Heart left ventricle (tissue), 16 donors: ENCODE measurements at regions not wholly inside any gene's neighbourhood (a gene's known extent, or its start where the extent isn't known, plus 50 kb on each side); places are given as distances from the start of the nearest gene placed in this dataset.

Experiments
- ATAC-seq, 4 donors: fragments of 200-7000 bp; cut with Tn5 transposase; one replicate each; pipeline ENCODE4 v1.9.1; 2020 to 2022; ENCODE audit warnings: moderate library complexity in 4 of 4, mild to moderate bottlenecking in 3 of 4, moderate number of reproducible peaks in 1 of 4
- DNase-seq, 5 donors: peaks; one replicate each; pipeline ENCODE4 v3.0.0-alpha.2; 2020
- H3K27ac ChIP-seq, 12 donors: fragments of 200-600 bp; sonication (generic) in 4 of 12; one replicate each; pipeline versions ENCODE4 v1.5.0 to v1.8.0; 2016 to 2022; ENCODE audit warnings: mild to moderate bottlenecking in 2 of 12
- H3K27me3 ChIP-seq, 9 donors: fragments of 200-600 bp; sonication (generic) in 2 of 9; one replicate each; pipeline versions ENCODE4 v1.5.1 to v1.8.0; 2016 to 2022; ENCODE audit warnings: mild to moderate bottlenecking in 3 of 9
- H3K36me3 ChIP-seq, 9 donors: fragments of 200-600 bp; sonication (generic) in 2 of 9; one replicate each; pipeline versions ENCODE4 v1.5.0 to v1.8.0; 2018 to 2022; ENCODE audit warnings: mild to moderate bottlenecking in 2 of 9
- H3K4me1 ChIP-seq, 12 donors: fragments of 200-600 bp; sonication (generic) in 4 of 12; one replicate each; pipeline versions ENCODE4 v1.5.0 to v1.8.0; 2016 to 2022; ENCODE audit warnings: mild to moderate bottlenecking in 3 of 12
- H3K4me3 ChIP-seq, 12 donors: fragments of 200-600 bp; sonication (generic) in 4 of 12; one replicate each; pipeline versions ENCODE4 v1.5.0 to v1.8.0; 2017 to 2022; ENCODE audit warnings: mild to moderate bottlenecking in 9 of 12, moderate library complexity in 4 of 12
- H3K9me3 ChIP-seq, 12 donors: fragments of 200-600 bp; sonication (generic) in 4 of 12; one replicate each; pipeline versions ENCODE4 v1.5.0 to v1.8.0; 2016 to 2022; ENCODE audit warnings: mild to moderate bottlenecking in 1 of 12
- POLR2A ChIP-seq, 2 donors: fragments of 450-650 bp; IDR thresholded peaks; one replicate each; pipeline ENCODE4 v1.6.1; 2017; ENCODE audit warnings: antibody characterized with exemption in 2 of 2, mild to moderate bottlenecking in 2 of 2, moderate library complexity in 2 of 2
- WGBS, 4 donors: extraction: QIAGEN DNeasy Blood & Tissue Kit in 2 of 4; methylation state at CpG; one replicate each; pipeline versions ENCODE4 v1.1.5 to v1.1.7; 2013 to 2018; 5-methylcytosine and 5-hydroxymethylcytosine counted together
- intact Hi-C, 10 donors: fragments of 100-400 bp; cut with DNase I; formaldehyde crosslinking; loops; one replicate each; pipeline versions ENCODE4 v1.11.1 to v1.14.2; 2022
- TF ChIP-seq, protein P1 (sequence below), 12 donors: fragments of 200-600 bp; sonication (generic) in 4 of 12; IDR thresholded peaks; one replicate each; pipeline versions ENCODE4 v1.5.0 to v1.8.0; 2018 to 2022; ENCODE audit warnings: antibody characterized with exemption in 12 of 12, mild to moderate bottlenecking in 5 of 12
- donor health status: ischemic (EF 13 %, LVEDD 7.1; RV severe dilation, severe dysfunction).
- donor health status: healthy with polysubstance abuse.
- donor health status: DM: no; HTN: yes; CAD: no.
- donor health status: DM: no; HTN: no; CAD: no.
- donor health status: ischemic (EF 25% LVEDD 6.9; RV normal size, moderate dysfunction).
- donor health status: ischemic (EF 25% LVEDD 5.7; RV mildly dilated, moderate dysfunction).
- donor health status: healthy.
- donor health status: DM: yes; HTN: yes; CAD: no.
- donor health status: ischemic (EF 35%, LVEDD 5.7; RV mildly dilated, moderate dysfunction).
- donor health status: nonischemic (EF 11% LVEDD 7.7; RV severe dilation, severe dysfunction).
- donor health status: DM: yes; HTN: yes; CAD: no.
- donor health status: PGD.
- donor health status: ischemic (EF 29% LVEDD 5.4; RV normal size, mild dysfunction).
- donor health status: nonischemic (EF 23%, LVEDD 6.1; RV moderate dilation, normal function).

DNA sequence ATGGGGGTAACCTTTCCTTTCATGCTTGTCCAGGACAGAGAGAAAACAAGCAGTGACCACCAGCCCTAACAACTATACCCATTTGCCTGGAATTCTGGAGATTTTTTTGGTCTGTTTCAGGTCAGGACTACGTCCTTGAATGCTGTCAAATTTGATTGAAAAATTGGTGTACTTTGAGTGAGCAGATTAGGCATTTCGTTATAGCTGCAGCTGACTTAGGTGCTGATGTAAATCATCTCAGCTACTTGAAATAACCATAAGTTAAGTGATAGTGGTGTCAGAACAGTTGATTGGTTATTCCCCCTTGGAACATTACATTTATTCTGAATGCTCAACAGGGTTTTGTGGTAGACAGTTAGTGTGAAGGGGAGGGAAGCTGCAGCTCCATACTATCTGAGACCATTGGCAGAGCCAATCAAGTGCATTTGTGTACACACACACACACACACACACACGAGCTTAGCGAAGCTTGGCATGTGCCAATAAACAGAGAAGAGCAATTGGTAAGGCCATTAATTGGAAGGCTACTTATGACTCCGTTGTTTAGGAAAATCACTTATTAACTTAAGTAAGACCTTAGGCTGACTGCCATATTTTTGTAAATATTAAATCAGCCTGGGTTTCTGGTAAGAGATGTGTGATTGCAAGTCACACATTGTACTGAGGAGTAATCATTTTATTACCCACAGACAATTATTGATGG, 447.8 kb downstream of the MFSD1 start:
- 62 to 73% (median 67%) methylated on average over 5 of the region's 5 CpGs for WGBS, 4 donors
- Histone ChIP-seq H3K27me3 (no peaks in the 10 kb centered on the region), H3K9me3 (peaks cover 0 to 18% (median 11%) of the 10 kb centered on the region in 12 donors), H3K36me3 (no peaks in the 10 kb centered on the region), H3K27ac (no peak overlapping the region), H3K4me1 (no peaks in the 10 kb centered on the region), H3K4me3 (no peak overlapping the region)
- ATAC-seq (no peak), DNase-seq (no peak)
- intact Hi-C loops, result loop anchor here in 1 of 10 donors (10.0 kb wide), 1 partner anchor 115 kb away; no protein-coding TSS in a partner anchor
- TF ChIP-seq POLR2A (IDR thresholded peaks at IDR 0.05), result no peak
- TF ChIP-seq, protein P1, sequence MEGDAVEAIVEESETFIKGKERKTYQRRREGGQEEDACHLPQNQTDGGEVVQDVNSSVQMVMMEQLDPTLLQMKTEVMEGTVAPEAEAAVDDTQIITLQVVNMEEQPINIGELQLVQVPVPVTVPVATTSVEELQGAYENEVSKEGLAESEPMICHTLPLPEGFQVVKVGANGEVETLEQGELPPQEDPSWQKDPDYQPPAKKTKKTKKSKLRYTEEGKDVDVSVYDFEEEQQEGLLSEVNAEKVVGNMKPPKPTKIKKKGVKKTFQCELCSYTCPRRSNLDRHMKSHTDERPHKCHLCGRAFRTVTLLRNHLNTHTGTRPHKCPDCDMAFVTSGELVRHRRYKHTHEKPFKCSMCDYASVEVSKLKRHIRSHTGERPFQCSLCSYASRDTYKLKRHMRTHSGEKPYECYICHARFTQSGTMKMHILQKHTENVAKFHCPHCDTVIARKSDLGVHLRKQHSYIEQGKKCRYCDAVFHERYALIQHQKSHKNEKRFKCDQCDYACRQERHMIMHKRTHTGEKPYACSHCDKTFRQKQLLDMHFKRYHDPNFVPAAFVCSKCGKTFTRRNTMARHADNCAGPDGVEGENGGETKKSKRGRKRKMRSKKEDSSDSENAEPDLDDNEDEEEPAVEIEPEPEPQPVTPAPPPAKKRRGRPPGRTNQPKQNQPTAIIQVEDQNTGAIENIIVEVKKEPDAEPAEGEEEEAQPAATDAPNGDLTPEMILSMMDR (IDR thresholded peaks at IDR 0.05), result no peak

DNA sequence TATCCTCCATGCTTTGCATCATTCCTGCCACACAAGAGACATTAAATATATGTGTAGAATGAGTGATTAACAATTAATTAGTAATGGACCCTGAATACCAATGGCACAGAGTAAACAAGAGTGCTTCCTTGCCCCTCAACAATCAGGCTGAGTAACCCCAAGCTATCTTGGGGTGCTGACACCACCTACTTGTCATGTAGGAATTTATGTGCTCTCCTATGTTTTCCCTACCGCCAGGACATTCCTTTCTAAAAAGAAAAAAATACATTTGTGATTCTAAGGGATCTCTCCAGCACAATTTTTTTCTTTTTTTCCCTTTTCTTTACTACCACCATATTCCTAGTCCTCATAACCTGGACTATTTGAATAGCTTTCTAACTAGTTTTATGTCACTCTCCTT, 449.1 kb downstream of the MFSD1 start:
- Histone ChIP-seq H3K4me1 (no peaks in the 10 kb centered on the region), H3K27ac (no peak overlapping the region), H3K4me3 (no peak overlapping the region), H3K36me3 (no peaks in the 10 kb centered on the region), H3K27me3 (no peaks in the 10 kb centered on the region), H3K9me3 (peaks cover 0 to 18% (median 11%) of the 10 kb centered on the region in 12 donors)
- no peak for TF ChIP-seq POLR2A (IDR thresholded peaks at IDR 0.05)
- WGBS, 4 donors, result 74 to 78% (median 77%) methylated on average over 1 of the region's 1 CpG
- DNase-seq, result no peak
- intact Hi-C loops, result loop anchor here in 1 of 10 donors (10.0 kb wide), 1 partner anchor 116 kb away; no protein-coding TSS in a partner anchor
- ATAC-seq, result no peak

DNA sequence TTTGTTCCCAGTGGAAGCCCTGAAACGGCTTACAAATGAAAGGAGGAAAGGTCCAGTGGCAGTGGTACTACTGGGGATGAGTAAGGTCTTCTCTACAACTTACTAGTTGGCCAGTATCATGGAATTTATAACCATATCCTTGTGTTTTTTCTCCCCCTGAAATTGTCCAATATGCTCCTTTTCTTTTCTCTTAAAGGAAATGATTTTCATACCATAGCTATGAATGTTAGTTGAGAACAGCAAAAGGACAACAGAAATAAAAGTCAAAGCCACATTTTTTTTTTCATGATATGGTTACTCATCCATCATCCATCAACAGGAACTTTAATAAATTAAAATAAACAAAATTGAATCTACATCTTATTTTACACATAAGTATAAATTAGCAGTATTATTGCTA, 450.4 kb downstream of the MFSD1 start:
- Histone ChIP-seq H3K4me3 (no peak overlapping the region), H3K36me3 (no peaks in the 10 kb centered on the region), H3K4me1 (no peaks in the 10 kb centered on the region), H3K9me3 (peaks cover 0 to 18% (median 11%) of the 10 kb centered on the region in 12 donors), H3K27me3 (no peaks in the 10 kb centered on the region), H3K27ac (no peak overlapping the region)
- DNase-seq, result no peak
- intact Hi-C loops, result loop anchor here in 2 of 10 donors (2.0 to 10.0 kb wide), 2 partner anchors 117 to 333 kb away; no protein-coding TSS in a partner anchor
- ATAC-seq, result no peak
- WGBS, 4 donors, result 49 to 82% (median 66%) methylated on average over 1 of the region's 1 CpG
- TF ChIP-seq POLR2A (IDR thresholded peaks at IDR 0.05), result no peak
- TF ChIP-seq, protein P1 (IDR thresholded peaks at IDR 0.05), result no peak

DNA sequence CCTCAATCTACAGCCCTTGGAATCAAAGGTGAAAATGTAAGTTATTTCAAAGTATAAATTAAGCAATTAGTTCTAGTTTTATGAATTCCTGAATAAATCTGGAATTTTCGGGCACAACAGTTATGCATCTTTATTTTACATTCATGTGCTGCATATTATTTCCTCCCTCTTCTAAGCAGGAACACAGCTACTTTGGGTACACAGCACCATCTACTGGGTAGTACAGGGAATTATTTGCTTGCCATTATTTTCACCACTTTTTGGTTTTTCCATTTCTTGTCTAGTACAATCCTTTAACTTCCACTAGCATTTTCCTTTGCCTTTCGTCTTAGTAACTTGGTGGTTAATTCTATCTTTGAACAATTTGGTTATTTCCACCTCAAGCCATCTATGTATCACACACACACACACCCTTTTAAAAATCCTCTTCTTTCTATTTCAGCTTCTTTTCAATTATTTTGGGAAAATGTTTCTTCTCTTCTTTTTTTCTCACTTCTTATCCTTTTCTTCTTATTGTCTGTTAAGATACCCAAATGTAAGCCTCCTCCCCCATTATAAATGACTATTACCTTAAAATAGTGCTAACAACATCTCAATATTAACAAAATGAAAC, 451.0 kb downstream of the MFSD1 start:
- DNase-seq, result no peak
- Histone ChIP-seq H3K4me1 (no peaks in the 10 kb centered on the region), H3K27ac (no peak overlapping the region), H3K36me3 (no peaks in the 10 kb centered on the region), H3K4me3 (no peak overlapping the region), H3K9me3 (peaks cover 0 to 18% (median 11%) of the 10 kb centered on the region in 12 donors), H3K27me3 (no peaks in the 10 kb centered on the region)
- intact Hi-C loops, result loop anchor here in 2 of 10 donors (2.0 to 10.0 kb wide), 2 partner anchors 118 to 334 kb away; no protein-coding TSS in a partner anchor
- ATAC-seq, result no peak
- TF ChIP-seq, protein P1 (IDR thresholded peaks at IDR 0.05), result peak in 9 of 12 donors; percentile 18 to 41 (median 32)
- no peak for TF ChIP-seq POLR2A (IDR thresholded peaks at IDR 0.05)
- WGBS, 4 donors, result 25 to 35% (median 34%) methylated on average over 2 of the region's 2 CpGs
